GM18511 (cell line): ENCODE measurements at regions not wholly inside any gene's neighbourhood (a gene's known extent, or its start where the extent isn't known, plus 50 kb on each side); places are given as distances from the start of the nearest gene placed in this dataset.

Experiments
- ATAC-seq: cut with Tn5 transposase; IDR thresholded peaks from one replicate; pipeline ENCODE4 v1.9.1; 2021; ENCODE audit warnings: mild to moderate bottlenecking, moderate library complexity; ENCODE audit not compliant: unreplicated experiment

- no peak for ATAC-seq
Observed at GRCh38 chr13:108525827-108526226, 103.6 kb upstream of the MYO16 start.

GRCh38 chr13:108526286-108526685 is 103.1 kb upstream of the MYO16 start:
- ATAC-seq, result no peak

GRCh38 chr13:108527844-108528243 is 101.6 kb upstream of the MYO16 start:
- no peak for ATAC-seq

- no peak for ATAC-seq
Observed at GRCh38 chr13:108528303-108528702, 101.1 kb upstream of the MYO16 start.

- no peak for ATAC-seq
Observed at GRCh38 chr13:108533842-108534241, 95.6 kb upstream of the MYO16 start.

GRCh38 chr13:108534728-108535127 is 94.7 kb upstream of the MYO16 start:
- ATAC-seq, result no peak

- ATAC-seq, result no peak
Observed at GRCh38 chr13:108549934-108550333, 79.5 kb upstream of the MYO16 start.

- no peak for ATAC-seq
Observed at GRCh38 chr13:108551674-108552073, 77.7 kb upstream of the MYO16 start.

GRCh38 chr13:108558489-108558888 is 70.9 kb upstream of the MYO16 start:
- no peak for ATAC-seq

- no peak for ATAC-seq
Observed at GRCh38 chr13:108560093-108560492, 69.3 kb upstream of the MYO16 start.

GRCh38 chr13:108561149-108561548 is 68.3 kb upstream of the MYO16 start:
- ATAC-seq, result no peak

- no peak for ATAC-seq
Observed at GRCh38 chr13:108566413-108567170, 62.8 kb upstream of the MYO16 start.

GRCh38 chr13:108572782-108573211 is 56.6 kb upstream of the MYO16 start:
- ATAC-seq, result no peak

GRCh38 chr13:108573455-108573854 is 56.0 kb upstream of the MYO16 start:
- no peak for ATAC-seq

GRCh38 chr13:108574856-108575255 is 54.6 kb upstream of the MYO16 start:
- ATAC-seq, result no peak

- ATAC-seq, result no peak
Observed at GRCh38 chr13:108575430-108575829, 54.0 kb upstream of the MYO16 start.
